ENCODE measurements at regions not wholly inside any gene's neighbourhood (a gene's known extent, or its start where the extent isn't known, plus 50 kb on each side); places are given as distances from the start of the nearest gene placed in this dataset.

- ChIA-PET CTCF (no interaction called here), POLR2A (no interaction called here)
Observed at GRCh38 chr1:68294367-68295066, 62.2 kb upstream of the WLS start.

GRCh38 chr1:68293609-68294366 is 61.5 kb upstream of the WLS start:
- ChIA-PET CTCF (no interaction called here), POLR2A (no interaction called here)

- ChIA-PET POLR2A (no interaction called here), CTCF (no interaction called here)
Observed at GRCh38 chr1:68293122-68293521, 60.8 kb upstream of the WLS start.

- CTCF ChIA-PET = no interaction called here
- POLR2A ChIA-PET = no interaction called here
Observed at GRCh38 chr1:68291688-68292384, 59.5 kb upstream of the WLS start.

GRCh38 chr1:68287241-68287640 is 54.9 kb upstream of the WLS start:
- ChIA-PET CTCF (no interaction called here), POLR2A (no interaction called here)

GRCh38 chr1:68285046-68285445 is 52.7 kb upstream of the WLS start:
- CTCF ChIA-PET = no interaction called here
- POLR2A ChIA-PET = no interaction called here

- CTCF ChIA-PET = no interaction called here
- POLR2A ChIA-PET = no interaction called here
Observed at GRCh38 chr1:68281946-68282615, 49.8 kb upstream of the WLS start.

All from activated CD8-positive, alpha-beta memory T cell treated with anti-CD3 and anti-CD28 coated beads for 36 hours (primary cell).